ENCODE measurements at regions not wholly inside any gene's neighbourhood (a gene's known extent, or its start where the extent isn't known, plus 50 kb on each side); places are given as distances from the start of the nearest gene placed in this dataset.
"Not testable (repeated sequence)": the region's sequence is repeated elsewhere in the genome, so short reads cannot be mapped to it uniquely, and the experiment has no call there.

- Mint-ChIP-seq H3K4me3 (no peak overlapping the region), H3K9me3 (no peaks in the 10 kb centered on the region), H3K36me3 (ENCODE audit: low read depth) (no peaks in the 10 kb centered on the region), H3K27me3 (ENCODE audit: insufficient read depth) (no peaks in the 10 kb centered on the region), H3K4me1 (peaks cover 7% of the 10 kb centered on the region), H3K27ac (no peak overlapping the region)
- Histone ChIP-seq H3K9me3 (ENCODE audit: control insufficient read depth, low read length) (no peaks in the 10 kb centered on the region), H3K36me3 (ENCODE audit: control insufficient read depth, insufficient read depth, low read length) (no peaks in the 10 kb centered on the region), H3K27me3 (ENCODE audit: control insufficient read depth, insufficient read depth, low read length, poor library complexity, severe bottlenecking) (no peaks in the 10 kb centered on the region), H3K9ac (ENCODE audit: extremely low read depth, low read length, poor library complexity, severe bottlenecking) (no peak overlapping the region), H3K4me1 (ENCODE audit: control insufficient read depth, insufficient read depth, low read length) (no peaks in the 10 kb centered on the region), H3K27ac (ENCODE audit: low read depth, low read length) (no peak overlapping the region), H3K4me3 (ENCODE audit: low read length) (no peak overlapping the region)
- DNase-seq = no peak
- no peak for TF ChIP-seq CTCF (conservative IDR thresholded peaks at IDR 0.05)
Measured at GRCh38 chr12:17134315-17134714, 528.4 kb upstream of the LMO3 start.

GRCh38 chr12:17132336-17132735 lies 526.4 kb upstream of the LMO3 start:
- Histone ChIP-seq H3K27ac (ENCODE audit: low read depth, low read length) (no peak overlapping the region), H3K4me1 (ENCODE audit: control insufficient read depth, insufficient read depth, low read length) (no peaks in the 10 kb centered on the region), H3K9me3 (ENCODE audit: control insufficient read depth, low read length) (no peaks in the 10 kb centered on the region), H3K9ac (ENCODE audit: extremely low read depth, low read length, poor library complexity, severe bottlenecking) (no peak overlapping the region), H3K4me3 (ENCODE audit: low read length) (no peak overlapping the region), H3K27me3 (ENCODE audit: control insufficient read depth, insufficient read depth, low read length, poor library complexity, severe bottlenecking) (no peaks in the 10 kb centered on the region), H3K36me3 (ENCODE audit: control insufficient read depth, insufficient read depth, low read length) (no peaks in the 10 kb centered on the region)
- H3K9me3 Mint-ChIP-seq = no peaks in the 10 kb centered on the region
- H3K36me3 Mint-ChIP-seq (ENCODE audit: low read depth) = no peaks in the 10 kb centered on the region
- no peaks in the 10 kb centered on the region for H3K27me3 Mint-ChIP-seq (ENCODE audit: insufficient read depth)
- peaks cover 2% of the 10 kb centered on the region for H3K4me1 Mint-ChIP-seq
- no peak for DNase-seq
- no peak for TF ChIP-seq CTCF (conservative IDR thresholded peaks at IDR 0.05)
- no peak overlapping the region for H3K27ac Mint-ChIP-seq
- H3K4me3 Mint-ChIP-seq = no peak overlapping the region
- 74 to 94% methylated on average over 3 to 4 of the region's 4 CpGs for WGBS, 2 experiments (ENCODE audit: insufficient coverage in 1 of 2, insufficient read length in 1 of 2)

- WGBS, 2 experiments (ENCODE audit: insufficient coverage in 1 of 2, insufficient read length in 1 of 2) = 92 to 100% methylated on average over 3 of the region's 3 CpGs
- DNase-seq, H3K27ac Mint-ChIP-seq: not testable (repeated sequence)
Measured at GRCh38 chr12:17116538-17116937, 510.6 kb upstream of the LMO3 start.

GRCh38 chr12:17110316-17110715 lies 504.4 kb upstream of the LMO3 start:
- Mint-ChIP-seq H3K4me1 (no peaks in the 10 kb centered on the region), H3K9me3 (peaks cover 4% of the 10 kb centered on the region), H3K36me3 (ENCODE audit: low read depth) (no peaks in the 10 kb centered on the region), H3K4me3 (no peak overlapping the region), H3K27me3 (ENCODE audit: insufficient read depth) (no peaks in the 10 kb centered on the region), H3K27ac (no peak overlapping the region)
- Histone ChIP-seq H3K4me3 (ENCODE audit: low read length) (no peak overlapping the region), H3K9ac (ENCODE audit: extremely low read depth, low read length, poor library complexity, severe bottlenecking) (no peak overlapping the region), H3K27ac (ENCODE audit: low read depth, low read length) (no peak overlapping the region), H3K9me3 (ENCODE audit: control insufficient read depth, low read length) (no peaks in the 10 kb centered on the region), H3K36me3 (ENCODE audit: control insufficient read depth, insufficient read depth, low read length) (no peaks in the 10 kb centered on the region), H3K27me3 (ENCODE audit: control insufficient read depth, insufficient read depth, low read length, poor library complexity, severe bottlenecking) (no peaks in the 10 kb centered on the region), H3K4me1 (ENCODE audit: control insufficient read depth, insufficient read depth, low read length) (no peaks in the 10 kb centered on the region)
- no peak for TF ChIP-seq CTCF (conservative IDR thresholded peaks at IDR 0.05)
- no peak for DNase-seq

More at GRCh38 chr12:17116538-17116937, 510.6 kb upstream of the LMO3 start:
- H3K4me1 ChIP-seq (ENCODE audit: control insufficient read depth, insufficient read depth, low read length); H3K4me3 ChIP-seq (ENCODE audit: low read length); H3K27me3 Mint-ChIP-seq (ENCODE audit: insufficient read depth); H3K27me3 ChIP-seq (ENCODE audit: control insufficient read depth, insufficient read depth, low read length, poor library complexity, severe bottlenecking); H3K4me1 Mint-ChIP-seq; H3K36me3 ChIP-seq (ENCODE audit: control insufficient read depth, insufficient read depth, low read length); H3K36me3 Mint-ChIP-seq (ENCODE audit: low read depth); H3K9me3 ChIP-seq (ENCODE audit: control insufficient read depth, low read length); H3K4me3 Mint-ChIP-seq; H3K9ac ChIP-seq (ENCODE audit: extremely low read depth, low read length, poor library complexity, severe bottlenecking); H3K27ac ChIP-seq (ENCODE audit: low read depth, low read length): not testable (repeated sequence)
- H3K9me3 Mint-ChIP-seq = peaks cover 35% of the 10 kb centered on the region

Data from endodermal cell (in vitro differentiated cells).